ENCODE measurements at regions not wholly inside any gene's neighbourhood (a gene's known extent, or its start where the extent isn't known, plus 50 kb on each side); places are given as distances from the start of the nearest gene placed in this dataset.

- H3K27ac ChIP-seq (ENCODE audit: low read depth in 2 of 2, low read length in 1 of 2) = no peak overlapping the region
- 76 to 81% methylated on average over 1 of the region's 1 CpG for WGBS, 2 donors
- H3K4me3 ChIP-seq (ENCODE audit: low read depth in 1 of 2, low read length in 2 of 2) = no peak overlapping the region
- H3K27me3 ChIP-seq (ENCODE audit: control insufficient read depth in 1 of 2, insufficient read depth in 2 of 2, low read length in 2 of 2) = no peaks in the 10 kb centered on the region
- H3K9me3 ChIP-seq (ENCODE audit: control insufficient read depth in 2 of 2, insufficient read depth in 1 of 2, low read depth in 1 of 2, low read length in 1 of 2) = peaks cover 0 to 2% of the 10 kb centered on the region in 2 donors
- no peaks in the 10 kb centered on the region for H3K36me3 ChIP-seq (ENCODE audit: control insufficient read depth in 2 of 2, insufficient read depth in 2 of 2, low read length in 1 of 2)
- no peaks in the 10 kb centered on the region for H3K4me1 ChIP-seq (ENCODE audit: control insufficient read depth in 2 of 2, insufficient read depth in 2 of 2, low read length in 1 of 2)
Observed at GRCh38 chr1:80436851-80437250, 1363.9 kb upstream of the ADGRL2 start.

GRCh38 chr1:80427881-80428280 lies 1372.9 kb upstream of the ADGRL2 start:
- no peaks in the 10 kb centered on the region for H3K36me3 ChIP-seq (ENCODE audit: control insufficient read depth in 2 of 2, insufficient read depth in 2 of 2, low read length in 1 of 2)
- no peaks in the 10 kb centered on the region for H3K9me3 ChIP-seq (ENCODE audit: control insufficient read depth in 2 of 2, insufficient read depth in 1 of 2, low read depth in 1 of 2, low read length in 1 of 2)
- H3K27ac ChIP-seq (ENCODE audit: low read depth in 2 of 2, low read length in 1 of 2) = no peak overlapping the region
- WGBS, 2 donors = 83 to 85% methylated on average over 3 of the region's 3 CpGs
- no peaks in the 10 kb centered on the region for H3K4me1 ChIP-seq (ENCODE audit: control insufficient read depth in 2 of 2, insufficient read depth in 2 of 2, low read length in 1 of 2)
- H3K27me3 ChIP-seq (ENCODE audit: control insufficient read depth in 1 of 2, insufficient read depth in 2 of 2, low read length in 2 of 2) = no peaks in the 10 kb centered on the region
- no peak overlapping the region for H3K4me3 ChIP-seq (ENCODE audit: low read depth in 1 of 2, low read length in 2 of 2)

DNA sequence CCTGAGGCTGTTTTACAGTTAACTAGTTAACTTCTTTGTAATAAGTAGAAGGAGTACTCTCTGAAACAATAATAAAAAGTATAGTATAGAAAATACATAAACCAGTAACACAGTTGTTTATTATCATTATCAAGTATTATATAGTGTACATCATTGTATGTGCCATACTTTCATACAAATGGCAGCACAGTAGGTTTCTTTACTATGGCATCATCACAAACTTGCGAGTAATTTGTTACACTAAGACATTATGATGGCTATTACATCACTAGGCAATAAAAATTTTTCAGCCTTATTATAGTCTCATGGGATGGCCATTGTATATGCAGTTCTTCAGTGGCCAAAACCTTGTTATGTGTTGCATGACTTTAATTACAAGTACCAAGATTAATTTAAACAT lies 1376.5 kb upstream of the ADGRL2 start:
- Histone ChIP-seq H3K27ac (ENCODE audit: low read depth in 2 of 2, low read length in 1 of 2) (no peak overlapping the region), H3K4me3 (ENCODE audit: low read depth in 1 of 2, low read length in 2 of 2) (no peak overlapping the region), H3K27me3 (ENCODE audit: control insufficient read depth in 1 of 2, insufficient read depth in 2 of 2, low read length in 2 of 2) (no peaks in the 10 kb centered on the region), H3K4me1 (ENCODE audit: control insufficient read depth in 2 of 2, insufficient read depth in 2 of 2, low read length in 1 of 2) (no peaks in the 10 kb centered on the region), H3K36me3 (ENCODE audit: control insufficient read depth in 2 of 2, insufficient read depth in 2 of 2, low read length in 1 of 2) (no peaks in the 10 kb centered on the region), H3K9me3 (ENCODE audit: control insufficient read depth in 2 of 2, insufficient read depth in 1 of 2, low read depth in 1 of 2, low read length in 1 of 2) (no peaks in the 10 kb centered on the region)
- WGBS, 2 donors = 88% methylated on average over 1 of the region's 1 CpG

DNA sequence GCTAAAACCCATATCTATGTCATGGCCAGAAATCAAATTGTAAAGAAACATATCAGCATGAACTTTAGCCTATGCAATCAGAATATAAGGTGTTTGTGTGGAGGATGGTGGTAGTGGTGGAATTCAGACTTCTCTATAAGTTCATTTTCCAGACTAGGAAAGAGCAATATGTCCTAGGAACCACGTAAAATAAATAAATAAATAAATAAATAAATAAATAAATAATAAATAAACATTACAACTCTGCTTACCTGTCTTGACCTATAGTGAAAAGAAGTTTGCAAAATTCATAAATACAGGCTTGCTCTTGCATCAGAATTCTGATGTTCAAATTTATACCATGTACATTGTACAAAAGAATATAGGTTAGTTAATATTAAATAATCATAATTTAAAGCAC lies 1382.6 kb upstream of the ADGRL2 start:
- Histone ChIP-seq H3K9me3 (ENCODE audit: control insufficient read depth in 2 of 2, insufficient read depth in 1 of 2, low read depth in 1 of 2, low read length in 1 of 2) (no peaks in the 10 kb centered on the region), H3K4me1 (ENCODE audit: control insufficient read depth in 2 of 2, insufficient read depth in 2 of 2, low read length in 1 of 2) (no peaks in the 10 kb centered on the region), H3K27ac (ENCODE audit: low read depth in 2 of 2, low read length in 1 of 2) (no peak overlapping the region), H3K4me3 (ENCODE audit: low read depth in 1 of 2, low read length in 2 of 2) (no peak overlapping the region), H3K36me3 (ENCODE audit: control insufficient read depth in 2 of 2, insufficient read depth in 2 of 2, low read length in 1 of 2) (no peaks in the 10 kb centered on the region), H3K27me3 (ENCODE audit: control insufficient read depth in 1 of 2, insufficient read depth in 2 of 2, low read length in 2 of 2) (no peaks in the 10 kb centered on the region)
- WGBS, 2 donors = 76 to 84% methylated on average over 1 of the region's 1 CpG

- no peaks in the 10 kb centered on the region for H3K4me1 ChIP-seq (ENCODE audit: control insufficient read depth in 2 of 2, insufficient read depth in 2 of 2, low read length in 1 of 2)
- no peak overlapping the region for H3K4me3 ChIP-seq (ENCODE audit: low read depth in 1 of 2, low read length in 2 of 2)
- no peaks in the 10 kb centered on the region for H3K9me3 ChIP-seq (ENCODE audit: control insufficient read depth in 2 of 2, insufficient read depth in 1 of 2, low read depth in 1 of 2, low read length in 1 of 2)
- no peak overlapping the region for H3K27ac ChIP-seq (ENCODE audit: low read depth in 2 of 2, low read length in 1 of 2)
- H3K27me3 ChIP-seq (ENCODE audit: control insufficient read depth in 1 of 2, insufficient read depth in 2 of 2, low read length in 2 of 2) = no peaks in the 10 kb centered on the region
- WGBS, 2 donors = 83 to 86% methylated on average over 1 of the region's 1 CpG
- no peaks in the 10 kb centered on the region for H3K36me3 ChIP-seq (ENCODE audit: control insufficient read depth in 2 of 2, insufficient read depth in 2 of 2, low read length in 1 of 2)
Observed at GRCh38 chr1:80417671-80418070, 1383.1 kb upstream of the ADGRL2 start.

DNA sequence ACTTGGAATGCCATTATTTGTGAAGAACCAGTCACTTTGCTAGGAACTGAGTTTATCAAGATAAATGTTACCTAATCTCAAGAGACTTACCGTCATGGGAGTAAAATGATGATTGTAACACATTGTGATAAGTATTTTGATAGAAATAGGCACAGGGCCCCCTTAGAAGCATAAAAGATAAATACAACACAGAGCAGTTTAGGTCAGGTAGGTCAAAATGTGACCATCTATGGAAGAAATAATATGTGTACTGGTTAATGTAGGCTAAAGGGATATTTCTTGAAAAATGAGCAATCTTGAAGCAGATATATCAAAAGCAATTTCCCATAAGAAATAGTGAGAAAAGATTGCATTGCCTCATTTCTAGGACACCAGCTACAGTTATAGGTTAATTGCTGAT lies 1386.8 kb upstream of the ADGRL2 start:
- no peaks in the 10 kb centered on the region for H3K9me3 ChIP-seq (ENCODE audit: control insufficient read depth in 2 of 2, insufficient read depth in 1 of 2, low read depth in 1 of 2, low read length in 1 of 2)
- no peak overlapping the region for H3K4me3 ChIP-seq (ENCODE audit: low read depth in 1 of 2, low read length in 2 of 2)
- no peak overlapping the region for H3K27ac ChIP-seq (ENCODE audit: low read depth in 2 of 2, low read length in 1 of 2)
- no peaks in the 10 kb centered on the region for H3K4me1 ChIP-seq (ENCODE audit: control insufficient read depth in 2 of 2, insufficient read depth in 2 of 2, low read length in 1 of 2)
- H3K27me3 ChIP-seq (ENCODE audit: control insufficient read depth in 1 of 2, insufficient read depth in 2 of 2, low read length in 2 of 2) = no peaks in the 10 kb centered on the region
- 68 to 84% methylated on average over 1 of the region's 1 CpG for WGBS, 2 donors
- H3K36me3 ChIP-seq (ENCODE audit: control insufficient read depth in 2 of 2, insufficient read depth in 2 of 2, low read length in 1 of 2) = no peaks in the 10 kb centered on the region

DNA sequence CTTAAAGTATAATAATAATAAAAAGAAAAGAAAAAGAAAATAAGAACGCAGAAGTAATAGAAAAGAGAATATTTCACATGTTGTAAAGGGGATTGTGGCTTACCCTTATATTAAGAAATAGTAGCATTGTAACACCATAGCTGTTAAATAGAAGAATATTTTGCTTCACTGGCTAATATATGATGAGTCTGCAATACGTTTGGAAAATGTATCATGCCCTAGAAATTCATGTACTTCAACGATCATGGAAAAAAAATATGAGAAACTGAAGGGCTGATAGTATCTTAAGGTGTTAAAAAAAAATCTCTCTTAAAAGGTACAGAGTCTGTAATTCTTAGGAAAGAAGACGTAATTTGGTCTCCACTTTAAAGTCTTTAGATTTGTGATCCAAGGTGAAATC lies 1390.5 kb upstream of the ADGRL2 start:
- WGBS, 2 donors = 79 to 88% methylated on average over 4 of the region's 4 CpGs
- no peaks in the 10 kb centered on the region for H3K9me3 ChIP-seq (ENCODE audit: control insufficient read depth in 2 of 2, insufficient read depth in 1 of 2, low read depth in 1 of 2, low read length in 1 of 2)
- no peaks in the 10 kb centered on the region for H3K27me3 ChIP-seq (ENCODE audit: control insufficient read depth in 1 of 2, insufficient read depth in 2 of 2, low read length in 2 of 2)
- no peak overlapping the region for H3K27ac ChIP-seq (ENCODE audit: low read depth in 2 of 2, low read length in 1 of 2)
- no peaks in the 10 kb centered on the region for H3K36me3 ChIP-seq (ENCODE audit: control insufficient read depth in 2 of 2, insufficient read depth in 2 of 2, low read length in 1 of 2)
- H3K4me3 ChIP-seq (ENCODE audit: low read depth in 1 of 2, low read length in 2 of 2) = no peak overlapping the region
- H3K4me1 ChIP-seq (ENCODE audit: control insufficient read depth in 2 of 2, insufficient read depth in 2 of 2, low read length in 1 of 2) = no peaks in the 10 kb centered on the region

DNA sequence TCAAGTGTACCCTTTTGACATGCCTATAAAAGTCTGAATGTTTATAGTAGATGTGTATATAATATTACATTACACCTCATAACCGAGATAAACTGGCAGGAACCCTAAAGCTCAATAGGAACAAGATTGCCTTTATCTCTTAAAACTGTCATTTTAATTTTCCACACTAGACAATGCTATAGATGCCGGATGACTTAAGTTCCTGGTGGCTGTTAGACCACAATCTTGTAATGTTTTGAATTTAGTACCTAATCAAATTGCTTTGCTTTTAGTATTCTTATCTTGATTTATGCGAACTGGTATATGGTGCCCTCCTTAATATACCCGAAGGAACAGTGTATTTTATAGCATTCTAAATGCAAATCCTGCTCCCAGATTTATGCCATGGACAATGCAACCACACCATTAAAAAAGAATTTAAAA lies 1397.0 kb upstream of the ADGRL4 start:
- Histone ChIP-seq H3K4me3 (ENCODE audit: low read depth in 1 of 2, low read length in 2 of 2) (no peak overlapping the region), H3K9me3 (ENCODE audit: control insufficient read depth in 2 of 2, insufficient read depth in 1 of 2, low read depth in 1 of 2, low read length in 1 of 2) (no peaks in the 10 kb centered on the region), H3K36me3 (ENCODE audit: control insufficient read depth in 2 of 2, insufficient read depth in 2 of 2, low read length in 1 of 2) (no peaks in the 10 kb centered on the region), H3K27me3 (ENCODE audit: control insufficient read depth in 1 of 2, insufficient read depth in 2 of 2, low read length in 2 of 2) (no peaks in the 10 kb centered on the region), H3K4me1 (ENCODE audit: control insufficient read depth in 2 of 2, insufficient read depth in 2 of 2, low read length in 1 of 2) (no peaks in the 10 kb centered on the region), H3K27ac (ENCODE audit: low read depth in 2 of 2, low read length in 1 of 2) (no peak overlapping the region)
- WGBS, 2 donors = 80 to 81% methylated on average over 4 of the region's 4 CpGs

- Histone ChIP-seq H3K4me3 (ENCODE audit: low read depth in 1 of 2, low read length in 2 of 2) (no peak overlapping the region), H3K27me3 (ENCODE audit: control insufficient read depth in 1 of 2, insufficient read depth in 2 of 2, low read length in 2 of 2) (no peaks in the 10 kb centered on the region), H3K4me1 (ENCODE audit: control insufficient read depth in 2 of 2, insufficient read depth in 2 of 2, low read length in 1 of 2) (no peaks in the 10 kb centered on the region), H3K36me3 (ENCODE audit: control insufficient read depth in 2 of 2, insufficient read depth in 2 of 2, low read length in 1 of 2) (no peaks in the 10 kb centered on the region), H3K9me3 (ENCODE audit: control insufficient read depth in 2 of 2, insufficient read depth in 1 of 2, low read depth in 1 of 2, low read length in 1 of 2) (no peaks in the 10 kb centered on the region), H3K27ac (ENCODE audit: low read depth in 2 of 2, low read length in 1 of 2) (no peak overlapping the region)
- WGBS, 2 donors = 79 to 83% methylated on average over 3 of the region's 3 CpGs
Observed at GRCh38 chr1:80402625-80403024, 1396.1 kb upstream of the ADGRL4 start.

GRCh38 chr1:80401757-80402156 lies 1395.2 kb upstream of the ADGRL4 start:
- WGBS, 2 donors = 73 to 80% methylated on average over 1 of the region's 1 CpG
- H3K27me3 ChIP-seq (ENCODE audit: control insufficient read depth in 1 of 2, insufficient read depth in 2 of 2, low read length in 2 of 2) = no peaks in the 10 kb centered on the region
- no peaks in the 10 kb centered on the region for H3K36me3 ChIP-seq (ENCODE audit: control insufficient read depth in 2 of 2, insufficient read depth in 2 of 2, low read length in 1 of 2)
- no peaks in the 10 kb centered on the region for H3K9me3 ChIP-seq (ENCODE audit: control insufficient read depth in 2 of 2, insufficient read depth in 1 of 2, low read depth in 1 of 2, low read length in 1 of 2)
- no peaks in the 10 kb centered on the region for H3K4me1 ChIP-seq (ENCODE audit: control insufficient read depth in 2 of 2, insufficient read depth in 2 of 2, low read length in 1 of 2)
- no peak overlapping the region for H3K4me3 ChIP-seq (ENCODE audit: low read depth in 1 of 2, low read length in 2 of 2)
- H3K27ac ChIP-seq (ENCODE audit: low read depth in 2 of 2, low read length in 1 of 2) = no peak overlapping the region

All from esophagus (tissue), 2 donors.